WI38 (cell line): ENCODE measurements at regions not wholly inside any gene's neighbourhood (a gene's known extent, or its start where the extent isn't known, plus 50 kb on each side); places are given as distances from the start of the nearest gene placed in this dataset.

Source experiments
- H3K4me3 ChIP-seq: 2 replicates; pipeline ENCODE4 v1.5.1; 2011; ENCODE audit warnings: low read depth, mild to moderate bottlenecking, control low read depth, low read length
- CTCF ChIP-seq: IDR thresholded peaks from 2 replicates; pipeline ENCODE4 v1.5.1; 2012; ENCODE audit warnings: low read depth, mild to moderate bottlenecking, control low read depth, low read length

GRCh38 chr12:60421741-60422140 lies 825.9 kb downstream of the SLC16A7 start:
- no peak overlapping the region for H3K4me3 ChIP-seq

DNA sequence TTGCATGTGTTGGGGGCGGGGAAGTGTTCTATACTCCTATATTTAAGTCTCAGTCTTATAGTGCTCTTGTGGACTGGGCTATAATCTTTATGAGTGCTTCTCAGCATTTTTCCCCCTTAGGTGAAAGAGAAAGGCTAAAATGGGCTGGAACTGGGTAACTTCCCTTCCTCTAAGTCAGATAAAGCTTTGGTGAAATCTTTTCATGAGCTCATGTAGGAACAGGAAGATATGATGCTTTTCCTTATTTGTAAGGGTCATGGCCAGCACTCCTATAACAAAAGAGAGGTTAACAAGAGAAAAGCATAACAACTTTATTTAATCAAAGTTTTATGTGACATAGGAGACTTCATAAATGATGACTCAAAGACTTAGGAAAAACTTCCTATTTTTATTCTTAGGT lies 841.5 kb downstream of the SLC16A7 start:
- H3K4me3 ChIP-seq, result no peak overlapping the region
- TF ChIP-seq CTCF, result no peak

More at GRCh38 chr12:60421741-60422140, 825.9 kb downstream of the SLC16A7 start:
- TF ChIP-seq CTCF, result no peak

DNA sequence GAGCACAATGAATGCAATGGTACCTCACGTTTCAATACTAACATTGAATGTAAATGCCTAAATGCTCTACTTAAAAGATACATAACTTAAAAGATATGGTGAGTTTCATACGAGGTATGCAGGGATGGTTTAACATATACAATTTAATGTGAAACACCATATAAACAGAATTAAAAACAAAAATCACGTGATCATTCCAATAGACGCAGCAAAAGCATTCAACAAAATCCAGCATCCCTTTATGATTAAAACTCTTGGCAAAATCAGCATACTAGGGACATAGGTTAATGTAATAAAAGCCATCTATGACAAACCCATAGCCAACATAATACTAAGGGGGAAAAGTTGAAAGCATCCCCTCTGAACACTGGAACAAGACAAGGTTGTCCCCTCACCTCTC lies 845.7 kb downstream of the SLC16A7 start:
- TF ChIP-seq CTCF, result no peak
- no peak overlapping the region for H3K4me3 ChIP-seq

DNA sequence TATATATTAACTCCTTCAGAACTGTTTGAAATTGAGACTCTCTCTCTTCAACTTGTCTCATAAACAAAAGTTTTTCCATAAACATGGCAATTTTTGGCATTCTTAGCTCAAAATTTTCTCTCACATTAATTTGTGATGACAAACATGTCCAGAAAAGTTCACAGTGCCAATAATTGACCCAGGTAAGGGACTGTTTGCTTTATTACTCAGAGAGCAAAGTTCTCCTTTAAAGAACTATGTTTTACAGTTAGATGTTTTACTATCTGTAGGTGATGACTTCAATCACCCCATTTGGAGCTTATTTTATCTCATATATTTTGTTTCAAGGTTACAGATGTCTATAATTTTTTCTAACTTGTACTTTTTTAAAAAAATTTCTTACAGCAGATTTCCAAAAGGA lies 855.6 kb downstream of the SLC16A7 start:
- H3K4me3 ChIP-seq, result no peak overlapping the region
- TF ChIP-seq CTCF, result no peak

DNA sequence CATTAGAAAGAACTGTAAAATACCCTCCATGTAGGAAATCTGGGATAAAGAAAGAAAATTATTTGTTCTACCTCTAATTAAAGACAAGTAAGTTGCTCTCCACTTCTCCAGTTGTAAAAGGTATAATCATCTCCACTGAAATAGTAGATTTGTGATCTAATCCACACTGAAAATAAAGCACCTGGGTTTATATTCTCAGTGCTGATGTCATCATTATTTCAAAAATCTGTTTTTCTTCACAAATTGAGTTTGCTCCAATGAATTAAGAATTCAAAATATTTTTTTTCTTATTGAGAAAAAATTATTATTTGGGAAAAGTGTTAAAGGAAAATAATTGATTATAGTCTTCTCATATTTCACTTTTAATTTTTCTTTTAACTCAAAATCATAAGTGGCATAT lies 869.2 kb downstream of the SLC16A7 start:
- no peak overlapping the region for H3K4me3 ChIP-seq
- no peak for TF ChIP-seq CTCF

DNA sequence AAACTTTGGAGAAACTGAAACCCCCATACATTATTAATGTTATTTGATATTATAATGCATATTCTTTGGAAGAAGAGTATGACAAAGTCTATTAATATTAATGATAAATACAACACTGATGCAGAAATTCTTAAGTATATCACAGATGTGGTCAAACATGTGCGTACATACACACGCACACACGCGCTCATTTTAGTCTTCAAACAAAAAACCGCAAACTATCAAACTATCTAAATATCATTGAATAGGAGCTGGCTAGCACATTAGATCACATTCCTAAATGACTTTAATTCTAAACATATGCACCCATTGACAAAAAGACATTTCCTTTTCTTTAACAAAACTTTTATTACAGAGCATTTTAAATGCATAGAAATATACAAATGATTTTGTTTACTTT lies 872.7 kb downstream of the SLC16A7 start:
- no peak for TF ChIP-seq CTCF

GRCh38 chr12:60475825-60476224 lies 880.0 kb downstream of the SLC16A7 start:
- TF ChIP-seq CTCF, result no peak
- no peak overlapping the region for H3K4me3 ChIP-seq

More for the DNA sequence above, 872.7 kb downstream of the SLC16A7 start:
- H3K4me3 ChIP-seq, result no peak overlapping the region
